CD4-positive, alpha-beta T cell treated with Interleukin-12 subunit alpha and Interleukin-12 subunit beta, for 1 hour (primary cell): ENCODE measurements at regions not wholly inside any gene's neighbourhood (a gene's known extent, or its start where the extent isn't known, plus 50 kb on each side); places are given as distances from the start of the nearest gene placed in this dataset.

Experiments used
- DNase-seq: peaks from one replicate; pipeline ENCODE4 v3.0.0-alpha.2; 2020

- DNase-seq: no peak
Observed at GRCh38 chr9:134276453-134277245, 49.6 kb upstream of the RXRA start.
